Left forelimb (tissue), 1 donor: ENCODE measurements at regions not wholly inside any gene's neighbourhood (a gene's known extent, or its start where the extent isn't known, plus 50 kb on each side); places are given as distances from the start of the nearest gene placed in this dataset.
"Not testable (repeated sequence)": the region's sequence is repeated elsewhere in the genome, so short reads cannot be mapped to it uniquely, and the experiment has no call there.

Source experiments
- DNase-seq: peaks from one replicate; pipeline ENCODE4 v3.0.0-alpha.2; 2018; ENCODE audit warnings: low spot score

GRCh38 chr12:92272061-92272964 lies 126.7 kb upstream of the BTG1 start:
- DNase-seq = no peak

GRCh38 chr12:92271341-92271740 lies 125.7 kb upstream of the BTG1 start:
- DNase-seq = no peak

GRCh38 chr12:92270521-92270920 lies 124.9 kb upstream of the BTG1 start:
- no peak for DNase-seq

- no peak for DNase-seq
Measured at GRCh38 chr12:92268946-92269345, 123.3 kb upstream of the BTG1 start.

GRCh38 chr12:92261692-92262091 lies 116.0 kb upstream of the BTG1 start:
- DNase-seq = no peak

GRCh38 chr12:92261071-92261470 lies 115.4 kb upstream of the BTG1 start:
- DNase-seq = no peak

- no peak for DNase-seq
Measured at GRCh38 chr12:92259696-92260251, 114.1 kb upstream of the BTG1 start.

GRCh38 chr12:92259291-92259690 lies 113.6 kb upstream of the BTG1 start:
- no peak for DNase-seq

GRCh38 chr12:92257261-92257660 lies 111.6 kb upstream of the BTG1 start:
- DNase-seq = no peak

GRCh38 chr12:92255741-92256140 lies 110.1 kb upstream of the BTG1 start:
- DNase-seq = no peak

- DNase-seq = no peak
Measured at GRCh38 chr12:92253301-92253700, 107.7 kb upstream of the BTG1 start.

- no peak for DNase-seq
Measured at GRCh38 chr12:92248977-92249376, 103.3 kb upstream of the BTG1 start.

GRCh38 chr12:92244036-92244435 lies 98.4 kb upstream of the BTG1 start:
- no peak for DNase-seq

GRCh38 chr12:92242907-92243306 lies 97.3 kb upstream of the BTG1 start:
- DNase-seq = no peak

GRCh38 chr12:92237762-92238523 lies 92.3 kb upstream of the BTG1 start:
- no peak for DNase-seq

GRCh38 chr12:92237262-92237661 lies 91.6 kb upstream of the BTG1 start:
- DNase-seq = no peak

- no peak for DNase-seq
Measured at GRCh38 chr12:92235703-92236472, 90.2 kb upstream of the BTG1 start.

GRCh38 chr12:92234533-92234932 lies 88.9 kb upstream of the BTG1 start:
- no peak for DNase-seq

GRCh38 chr12:92233346-92234015 lies 87.8 kb upstream of the BTG1 start:
- DNase-seq = no peak

GRCh38 chr12:92232371-92232932 lies 86.8 kb upstream of the BTG1 start:
- DNase-seq = not testable (repeated sequence)

- DNase-seq = not testable (repeated sequence)
Measured at GRCh38 chr12:92231945-92232344, 86.3 kb upstream of the BTG1 start.
